ENCODE measurements at regions not wholly inside any gene's neighbourhood (a gene's known extent, or its start where the extent isn't known, plus 50 kb on each side); places are given as distances from the start of the nearest gene placed in this dataset.

GRCh38 chr3:81094986-81095385 lies 666.5 kb downstream of the GBE1 start (continued):
- TF ChIP-seq, protein P1, sequence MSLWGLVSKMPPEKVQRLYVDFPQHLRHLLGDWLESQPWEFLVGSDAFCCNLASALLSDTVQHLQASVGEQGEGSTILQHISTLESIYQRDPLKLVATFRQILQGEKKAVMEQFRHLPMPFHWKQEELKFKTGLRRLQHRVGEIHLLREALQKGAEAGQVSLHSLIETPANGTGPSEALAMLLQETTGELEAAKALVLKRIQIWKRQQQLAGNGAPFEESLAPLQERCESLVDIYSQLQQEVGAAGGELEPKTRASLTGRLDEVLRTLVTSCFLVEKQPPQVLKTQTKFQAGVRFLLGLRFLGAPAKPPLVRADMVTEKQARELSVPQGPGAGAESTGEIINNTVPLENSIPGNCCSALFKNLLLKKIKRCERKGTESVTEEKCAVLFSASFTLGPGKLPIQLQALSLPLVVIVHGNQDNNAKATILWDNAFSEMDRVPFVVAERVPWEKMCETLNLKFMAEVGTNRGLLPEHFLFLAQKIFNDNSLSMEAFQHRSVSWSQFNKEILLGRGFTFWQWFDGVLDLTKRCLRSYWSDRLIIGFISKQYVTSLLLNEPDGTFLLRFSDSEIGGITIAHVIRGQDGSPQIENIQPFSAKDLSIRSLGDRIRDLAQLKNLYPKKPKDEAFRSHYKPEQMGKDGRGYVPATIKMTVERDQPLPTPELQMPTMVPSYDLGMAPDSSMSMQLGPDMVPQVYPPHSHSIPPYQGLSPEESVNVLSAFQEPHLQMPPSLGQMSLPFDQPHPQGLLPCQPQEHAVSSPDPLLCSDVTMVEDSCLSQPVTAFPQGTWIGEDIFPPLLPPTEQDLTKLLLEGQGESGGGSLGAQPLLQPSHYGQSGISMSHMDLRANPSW (CRISPR knock-in tag; IDR thresholded peaks at IDR 0.05): no peak
- TF ChIP-seq ZNF644 (tag; IDR thresholded peaks at IDR 0.05; ENCODE audit: low read depth) (no peak), KDM4B (IDR thresholded peaks at IDR 0.05; ENCODE audit: borderline replicate concordance in 2 of 2, low read depth in 1 of 2) (no peak), SP1 (CRISPR knock-in tag; IDR thresholded peaks at IDR 0.05) (no peak), SMARCB1 (IDR thresholded peaks at IDR 0.05; ENCODE audit: insufficient read length, low read depth) (no peak), CCNT2 (IDR thresholded peaks at IDR 0.05; ENCODE audit: borderline replicate concordance, extremely low read depth, insufficient read length, low read depth, low read length) (no peak)

DNA sequence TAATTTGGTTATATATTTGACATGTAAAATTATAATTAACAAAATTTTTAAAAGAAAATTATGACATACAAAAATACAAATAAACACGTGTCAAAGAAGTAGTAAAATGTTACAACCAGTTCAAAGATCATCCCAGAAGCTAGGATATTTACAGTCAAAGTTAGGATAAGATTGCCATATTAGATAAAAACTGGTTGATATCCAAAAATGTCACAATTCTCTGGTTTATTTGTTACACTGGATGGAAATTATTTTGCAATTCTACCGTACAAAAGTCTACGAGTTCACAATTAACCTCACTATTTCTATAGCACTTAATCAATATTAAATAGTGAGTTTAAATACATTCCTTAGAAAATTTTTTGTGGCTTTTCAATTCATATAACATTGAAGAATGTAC lies 673.8 kb downstream of the GBE1 start:
- no peak overlapping the region for H3K27ac ChIP-seq (ENCODE audit: extremely low read depth, low read depth, low read length)
- intact Hi-C loops (cut with micrococcal nuclease) (no loop called here), in situ Hi-C loops (cut with MboI) (no loop called here)
- H3K9me1 ChIP-seq (ENCODE audit: control insufficient read depth, insufficient read depth, low read length): no peaks in the 10 kb centered on the region
- no peak for DNase-seq (ENCODE audit: extremely low read depth in 1 of 4, low spot score in 3 of 4)
- no peak for ATAC-seq
- H3K27me3 ChIP-seq (ENCODE audit: control insufficient read depth in 2 of 2, insufficient read depth in 2 of 2, low read length in 2 of 2): no peaks in the 10 kb centered on the region
- no peak overlapping the region for H3K4me3 ChIP-seq
- H4K20me1 ChIP-seq (replicated peaks; ENCODE audit: control insufficient read depth, insufficient read depth, low read length): no peaks in the 10 kb centered on the region
- no peaks in the 10 kb centered on the region for H3K36me3 ChIP-seq (ENCODE audit: control insufficient read depth, insufficient read depth, low read length)
- no peak for FAIRE-seq
- H3K4me2 ChIP-seq (ENCODE audit: insufficient read depth, low read length): no peak overlapping the region
- no TSS peak for BruUV-seq (replicated peaks)
- H3K9ac ChIP-seq (ENCODE audit: insufficient read depth in 1 of 2, low read depth in 2 of 2, low read length in 2 of 2): no peak overlapping the region
- no peaks in the 10 kb centered on the region for H3K79me2 ChIP-seq (ENCODE audit: control insufficient read depth, insufficient read depth, low read length)
- 3% methylated on average over 3 of the region's 3 CpGs for WGBS (ENCODE audit: insufficient coverage, low coverage, missing lambda C conversion rate)
- no peak overlapping the region for H2AFZ ChIP-seq (ENCODE audit: low read depth, low read length)
- TF ChIP-seq SMC3 (conservative IDR thresholded peaks at IDR 0.05; ENCODE audit: insufficient read depth, low read depth, low read length): no peak
- TF ChIP-seq HMG20B (CRISPR knock-in tag; IDR thresholded peaks at IDR 0.05): no peak
- no peak for TF ChIP-seq FOXK2 (conservative IDR thresholded peaks at IDR 0.05 in 1 of 2, IDR thresholded peaks at IDR 0.05 in 1 of 2; ENCODE audit: low read depth in 2 of 2)
- TF ChIP-seq TEAD1 (CRISPR knock-in tag; IDR thresholded peaks at IDR 0.05): no peak
- no peaks in the 10 kb centered on the region for H3K9me3 ChIP-seq (replicated peaks; ENCODE audit: control insufficient read depth, insufficient read depth, low read depth, low read length)
- ChIA-PET POLR2A (no interaction called here), CTCF (ENCODE audit: low intra/inter-chr PET ratio) (no interaction called here)
- no peaks in the 10 kb centered on the region for H3K4me1 ChIP-seq (replicated peaks in 1 of 2; ENCODE audit: control insufficient read depth in 2 of 2, insufficient read depth in 2 of 2, low read length in 2 of 2)

Measured in K562 (cell line).